HG03520 (cell line): ENCODE measurements at regions not wholly inside any gene's neighbourhood (a gene's known extent, or its start where the extent isn't known, plus 50 kb on each side); places are given as distances from the start of the nearest gene placed in this dataset.
A peak's percentile ranks its signal among the peaks of the same experiment; 100 is the strongest.

ENCODE experiments used
- ATAC-seq: cut with Tn5 transposase; IDR thresholded peaks from one replicate; pipeline ENCODE4 v1.9.1; 2021; ENCODE audit warnings: mild to moderate bottlenecking, moderate library complexity; ENCODE audit not compliant: unreplicated experiment

GRCh38 chr3:193187070-193187722 is 53.8 kb upstream of the PLAAT1 start:
- no peak for ATAC-seq

GRCh38 chr3:193190146-193190786 is 50.8 kb upstream of the PLAAT1 start:
- peak; percentile 68 for ATAC-seq
